ENCODE measurements at regions not wholly inside any gene's neighbourhood (a gene's known extent, or its start where the extent isn't known, plus 50 kb on each side); places are given as distances from the start of the nearest gene placed in this dataset.

DNA sequence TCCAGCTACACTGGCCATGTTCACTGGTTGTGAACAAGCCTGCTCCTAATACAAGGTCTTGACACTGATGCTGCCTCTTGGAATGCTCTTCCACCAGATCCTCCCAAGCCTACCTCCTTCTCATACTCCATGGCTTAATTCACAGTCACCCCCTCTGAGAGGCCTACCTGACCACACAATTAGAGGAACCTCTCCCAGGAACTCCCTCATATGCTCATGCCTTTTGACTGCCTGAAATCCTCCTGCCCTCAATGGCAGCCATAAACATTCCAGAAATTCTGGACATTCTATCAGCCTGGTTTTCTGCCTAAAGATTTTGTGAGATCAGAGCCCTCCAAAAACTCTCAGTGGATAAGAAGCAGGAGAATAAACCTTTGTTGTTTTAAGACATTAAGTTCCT is 340.2 kb downstream of the C12orf75 start:
- TF ChIP-seq, protein P1, sequence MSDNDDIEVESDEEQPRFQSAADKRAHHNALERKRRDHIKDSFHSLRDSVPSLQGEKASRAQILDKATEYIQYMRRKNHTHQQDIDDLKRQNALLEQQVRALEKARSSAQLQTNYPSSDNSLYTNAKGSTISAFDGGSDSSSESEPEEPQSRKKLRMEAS (IDR thresholded peaks at IDR 0.05) = no peak
- TF ChIP-seq EGR1 (IDR thresholded peaks at IDR 0.05) (no peak), TEAD4 (IDR thresholded peaks at IDR 0.05) (no peak), EP300 (IDR thresholded peaks at IDR 0.05; ENCODE audit: borderline replicate concordance) (no peak), YY1 (IDR thresholded peaks at IDR 0.05; ENCODE audit: low read depth) (no peak), FOXM1 (IDR thresholded peaks at IDR 0.05; ENCODE audit: borderline replicate concordance, low read depth) (no peak), CREB1 (IDR thresholded peaks at IDR 0.05; ENCODE audit: low read depth) (no peak), RAD21 (IDR thresholded peaks at IDR 0.05; ENCODE audit: low read depth) (no peak), TAF1 (IDR thresholded peaks at IDR 0.05; ENCODE audit: low read depth) (no peak), ZBTB7A (IDR thresholded peaks at IDR 0.05; ENCODE audit: low read depth) (no peak), TCF12 (IDR thresholded peaks at IDR 0.05; ENCODE audit: low read depth) (no peak), NFIC (IDR thresholded peaks at IDR 0.05) (no peak), CEBPB (IDR thresholded peaks at IDR 0.05) (no peak)
- TF ChIP-seq, protein P2, sequence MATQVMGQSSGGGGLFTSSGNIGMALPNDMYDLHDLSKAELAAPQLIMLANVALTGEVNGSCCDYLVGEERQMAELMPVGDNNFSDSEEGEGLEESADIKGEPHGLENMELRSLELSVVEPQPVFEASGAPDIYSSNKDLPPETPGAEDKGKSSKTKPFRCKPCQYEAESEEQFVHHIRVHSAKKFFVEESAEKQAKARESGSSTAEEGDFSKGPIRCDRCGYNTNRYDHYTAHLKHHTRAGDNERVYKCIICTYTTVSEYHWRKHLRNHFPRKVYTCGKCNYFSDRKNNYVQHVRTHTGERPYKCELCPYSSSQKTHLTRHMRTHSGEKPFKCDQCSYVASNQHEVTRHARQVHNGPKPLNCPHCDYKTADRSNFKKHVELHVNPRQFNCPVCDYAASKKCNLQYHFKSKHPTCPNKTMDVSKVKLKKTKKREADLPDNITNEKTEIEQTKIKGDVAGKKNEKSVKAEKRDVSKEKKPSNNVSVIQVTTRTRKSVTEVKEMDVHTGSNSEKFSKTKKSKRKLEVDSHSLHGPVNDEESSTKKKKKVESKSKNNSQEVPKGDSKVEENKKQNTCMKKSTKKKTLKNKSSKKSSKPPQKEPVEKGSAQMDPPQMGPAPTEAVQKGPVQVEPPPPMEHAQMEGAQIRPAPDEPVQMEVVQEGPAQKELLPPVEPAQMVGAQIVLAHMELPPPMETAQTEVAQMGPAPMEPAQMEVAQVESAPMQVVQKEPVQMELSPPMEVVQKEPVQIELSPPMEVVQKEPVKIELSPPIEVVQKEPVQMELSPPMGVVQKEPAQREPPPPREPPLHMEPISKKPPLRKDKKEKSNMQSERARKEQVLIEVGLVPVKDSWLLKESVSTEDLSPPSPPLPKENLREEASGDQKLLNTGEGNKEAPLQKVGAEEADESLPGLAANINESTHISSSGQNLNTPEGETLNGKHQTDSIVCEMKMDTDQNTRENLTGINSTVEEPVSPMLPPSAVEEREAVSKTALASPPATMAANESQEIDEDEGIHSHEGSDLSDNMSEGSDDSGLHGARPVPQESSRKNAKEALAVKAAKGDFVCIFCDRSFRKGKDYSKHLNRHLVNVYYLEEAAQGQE (IDR thresholded peaks at IDR 0.05; ENCODE audit: low read depth) = no peak
- TF ChIP-seq, protein P3, sequence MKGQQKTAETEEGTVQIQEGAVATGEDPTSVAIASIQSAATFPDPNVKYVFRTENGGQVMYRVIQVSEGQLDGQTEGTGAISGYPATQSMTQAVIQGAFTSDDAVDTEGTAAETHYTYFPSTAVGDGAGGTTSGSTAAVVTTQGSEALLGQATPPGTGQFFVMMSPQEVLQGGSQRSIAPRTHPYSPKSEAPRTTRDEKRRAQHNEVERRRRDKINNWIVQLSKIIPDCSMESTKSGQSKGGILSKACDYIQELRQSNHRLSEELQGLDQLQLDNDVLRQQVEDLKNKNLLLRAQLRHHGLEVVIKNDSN (IDR thresholded peaks at IDR 0.05) = no peak

DNA sequence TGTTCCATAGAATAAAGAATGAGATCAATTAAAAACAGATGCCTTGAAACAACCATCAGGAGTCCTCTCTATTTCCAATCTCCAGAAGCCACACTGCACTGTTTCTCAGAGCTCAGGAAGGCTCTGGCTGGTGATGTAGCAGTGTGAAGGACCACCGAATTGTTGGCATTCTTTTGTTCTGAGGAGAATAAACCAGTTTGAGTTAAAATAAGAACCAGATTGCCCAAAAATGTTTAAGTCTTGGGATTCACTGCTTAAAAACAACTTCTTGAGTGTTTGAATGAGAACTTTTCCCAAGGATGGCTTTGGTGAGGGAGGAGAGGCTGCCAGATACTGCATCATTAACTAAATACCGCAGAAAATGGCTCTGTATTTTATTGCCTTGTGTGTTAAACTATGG is 341.2 kb downstream of the C12orf75 start:
- TF ChIP-seq CREB1 (IDR thresholded peaks at IDR 0.05; ENCODE audit: low read depth) = no peak
- TF ChIP-seq, protein P3 (IDR thresholded peaks at IDR 0.05) = no peak
- no peak for TF ChIP-seq RAD21 (IDR thresholded peaks at IDR 0.05; ENCODE audit: low read depth)
- no peak for TF ChIP-seq TEAD4 (IDR thresholded peaks at IDR 0.05)
- TF ChIP-seq EP300 (IDR thresholded peaks at IDR 0.05; ENCODE audit: borderline replicate concordance) = no peak
- no peak for TF ChIP-seq FOXM1 (IDR thresholded peaks at IDR 0.05; ENCODE audit: borderline replicate concordance, low read depth)
- TF ChIP-seq YY1 (IDR thresholded peaks at IDR 0.05; ENCODE audit: low read depth) = no peak
- no peak for TF ChIP-seq TAF1 (IDR thresholded peaks at IDR 0.05; ENCODE audit: low read depth)
- TF ChIP-seq EGR1 (IDR thresholded peaks at IDR 0.05) = no peak
- TF ChIP-seq, protein P1 (IDR thresholded peaks at IDR 0.05) = no peak
- TF ChIP-seq ZBTB7A (IDR thresholded peaks at IDR 0.05; ENCODE audit: low read depth) = no peak
- TF ChIP-seq TCF12 (IDR thresholded peaks at IDR 0.05; ENCODE audit: low read depth) = no peak
- TF ChIP-seq NFIC (IDR thresholded peaks at IDR 0.05) = no peak
- TF ChIP-seq, protein P2 (IDR thresholded peaks at IDR 0.05; ENCODE audit: low read depth) = no peak
- no peak for TF ChIP-seq CEBPB (IDR thresholded peaks at IDR 0.05)

DNA sequence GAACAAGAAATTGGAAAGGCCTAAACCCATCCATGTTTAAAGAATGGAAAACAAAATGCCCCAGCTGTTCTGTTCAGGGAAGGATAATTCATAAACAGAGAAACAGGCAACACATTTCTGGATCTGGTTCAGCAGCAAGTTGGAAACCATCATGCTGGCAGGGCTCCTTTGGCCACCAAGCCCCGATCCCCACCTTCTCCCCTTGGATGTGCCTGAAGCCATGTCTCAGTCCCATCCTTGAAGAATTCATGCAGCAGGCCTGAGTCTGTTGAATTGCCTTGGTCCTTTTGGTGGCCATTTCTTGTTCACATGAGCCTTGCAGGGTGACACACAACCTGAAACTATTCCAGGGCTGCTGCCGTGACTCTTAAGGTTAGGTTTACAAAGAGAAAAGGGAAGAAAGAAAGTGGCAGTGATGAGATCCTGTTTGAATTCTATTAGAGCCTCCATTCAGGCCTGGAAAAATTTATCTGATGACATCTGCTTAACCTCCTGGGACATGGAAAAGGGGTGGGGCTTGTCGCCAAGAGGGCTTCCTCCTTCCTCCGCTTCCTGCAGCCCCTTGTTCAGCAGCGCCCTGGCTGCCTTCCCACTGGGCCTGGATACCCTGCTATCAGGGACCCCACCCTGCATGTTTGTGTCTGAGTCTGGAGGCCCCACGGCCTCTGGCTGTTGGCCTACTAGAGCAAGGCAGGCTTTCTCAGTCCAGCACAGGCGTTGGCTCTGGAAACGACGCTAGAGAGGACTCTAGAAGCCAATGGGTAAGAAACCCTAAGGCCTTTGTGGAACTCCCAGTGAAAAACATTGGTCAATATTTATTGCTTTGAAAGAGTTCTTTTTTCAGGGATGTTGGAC is 341.9 kb downstream of the C12orf75 start:
- TF ChIP-seq FOXM1 (IDR thresholded peaks at IDR 0.05; ENCODE audit: borderline replicate concordance, low read depth) (no peak), YY1 (IDR thresholded peaks at IDR 0.05; ENCODE audit: low read depth) (no peak), EGR1 (IDR thresholded peaks at IDR 0.05) (no peak), CEBPB (IDR thresholded peaks at IDR 0.05) (no peak), TCF12 (IDR thresholded peaks at IDR 0.05; ENCODE audit: low read depth) (no peak), RAD21 (IDR thresholded peaks at IDR 0.05; ENCODE audit: low read depth) (no peak), TAF1 (IDR thresholded peaks at IDR 0.05; ENCODE audit: low read depth) (no peak), TEAD4 (IDR thresholded peaks at IDR 0.05) (no peak), CREB1 (IDR thresholded peaks at IDR 0.05; ENCODE audit: low read depth) (no peak), ZBTB7A (IDR thresholded peaks at IDR 0.05; ENCODE audit: low read depth) (no peak)
- TF ChIP-seq, protein P3 (IDR thresholded peaks at IDR 0.05) = no peak
- TF ChIP-seq, protein P2 (IDR thresholded peaks at IDR 0.05; ENCODE audit: low read depth) = no peak
- TF ChIP-seq, protein P1 (IDR thresholded peaks at IDR 0.05) = no peak
